CD14-positive monocyte (primary cell): ENCODE measurements at regions not wholly inside any gene's neighbourhood (a gene's known extent, or its start where the extent isn't known, plus 50 kb on each side); places are given as distances from the start of the nearest gene placed in this dataset.

Experiments used
- DNase-seq, 3 donors: peaks; one replicate each; pipeline ENCODE4 v3.0.0-alpha.2; 2011 to 2022
- H2AFZ ChIP-seq: 2 replicates; pipeline ENCODE4 v1.6.0; 2012; ENCODE audit warnings: mild to moderate bottlenecking, low read depth, low read length, inconsistent platforms; ENCODE audit not compliant: insufficient read depth, poor library complexity, severe bottlenecking
- H3K27ac ChIP-seq, 2 donors: 1 replicate in 1 of 2; 2 replicates in 1 of 2; pipeline ENCODE4 v1.5.1; 2012 to 2013; ENCODE audit warnings: low read length in 2 of 2, control low read depth in 1 of 2, inconsistent platforms in 1 of 2, low read depth in 1 of 2, mild to moderate bottlenecking in 1 of 2
- H3K27me3 ChIP-seq, 2 donors: one replicate each; pipeline versions ENCODE4 v1.6.0 to v1.6.1; 2011 to 2013; ENCODE audit warnings: low read length in 2 of 2; ENCODE audit not compliant: control insufficient read depth in 2 of 2, insufficient read depth in 2 of 2
- H3K36me3 ChIP-seq, 2 donors: replicated peaks in 1 of 2; 1 replicate in 1 of 2; 2 replicates in 1 of 2; pipeline versions ENCODE4 v1.5.1 to v1.6.1; 2012 to 2013; ENCODE audit warnings: low read length in 2 of 2, control low read depth in 1 of 2, inconsistent platforms in 1 of 2, mild to moderate bottlenecking in 1 of 2; ENCODE audit not compliant: insufficient read depth in 2 of 2, control insufficient read depth in 1 of 2
- H3K4me1 ChIP-seq, 2 donors: 1 replicate in 1 of 2; 2 replicates in 1 of 2; pipeline versions ENCODE4 v1.5.1 to v1.6.1; 2012 to 2013; ENCODE audit warnings: low read length in 2 of 2, control low read depth in 1 of 2, inconsistent platforms in 1 of 2, mild to moderate bottlenecking in 1 of 2, moderate library complexity in 1 of 2; ENCODE audit not compliant: insufficient read depth in 2 of 2, control insufficient read depth in 1 of 2
- H3K4me2 ChIP-seq: replicated peaks from 2 replicates; pipeline ENCODE3; 2012; ENCODE audit warnings: low read length, moderate library complexity, mild to moderate bottlenecking; ENCODE audit not compliant: poor library complexity, severe bottlenecking; ENCODE audit errors: extremely low read depth
- H3K4me3 ChIP-seq, 3 experiments: fragments of 200-600 bp in 1 of 3; sonication (generic) in 1 of 3; replicated peaks in 1 of 3; 1 replicate in 2 of 3; 2 replicates in 1 of 3; pipeline ENCODE4 v1.5.1; 2011 to 2013; ENCODE audit warnings: low read length in 3 of 3, mild to moderate bottlenecking in 3 of 3, control low read depth in 2 of 3, low read depth in 2 of 3, inconsistent platforms in 1 of 3, moderate library complexity in 1 of 3
- H3K79me2 ChIP-seq: 2 replicates; pipeline ENCODE4 v1.6.0; 2012; ENCODE audit warnings: mild to moderate bottlenecking, control low read depth, inconsistent platforms, low read length, moderate library complexity; ENCODE audit not compliant: insufficient read depth
- H3K9ac ChIP-seq: 2 replicates; pipeline ENCODE4 v1.6.0; 2017; ENCODE audit warnings: low read length, mild to moderate bottlenecking; ENCODE audit not compliant: insufficient read depth, poor library complexity, severe bottlenecking
- H3K9me3 ChIP-seq, 2 donors: replicated peaks in 1 of 2; 1 replicate in 1 of 2; 2 replicates in 1 of 2; pipeline versions ENCODE4 v1.5.1 to v1.6.1; 2012 to 2013; ENCODE audit warnings: low read length in 2 of 2, control low read depth in 1 of 2; ENCODE audit not compliant: control insufficient read depth in 1 of 2, insufficient read depth in 1 of 2
- H4K20me1 ChIP-seq: 2 replicates; pipeline ENCODE4 v1.6.0; 2012; ENCODE audit warnings: mild to moderate bottlenecking, low read length, control low read depth, moderate library complexity; ENCODE audit not compliant: insufficient read depth
- H3K27ac Mint-ChIP-seq, 7 donors: one replicate each; pipeline ENCODE4 v1.8.0; 2020; ENCODE audit warnings: mild to moderate bottlenecking in 7 of 7, mixed read lengths in 7 of 7, moderate library complexity in 6 of 7, inconsistent platforms in 2 of 7
- H3K27me3 Mint-ChIP-seq, 3 donors: one replicate each; pipeline ENCODE4 v1.8.0; 2021 to 2022; ENCODE audit warnings: low read depth in 3 of 3, mild to moderate bottlenecking in 3 of 3, mixed read lengths in 3 of 3, moderate library complexity in 3 of 3, inconsistent platforms in 1 of 3
- H3K36me3 Mint-ChIP-seq, 2 donors: one replicate each; pipeline ENCODE4 v1.8.0; 2020; ENCODE audit warnings: mixed read lengths in 2 of 2, inconsistent platforms in 1 of 2, mild to moderate bottlenecking in 1 of 2
- H3K4me1 Mint-ChIP-seq: one replicate; pipeline ENCODE4 v1.8.0; 2020; ENCODE audit warnings: mild to moderate bottlenecking, mixed read lengths
- H3K4me3 Mint-ChIP-seq, 2 donors: one replicate each; pipeline ENCODE4 v1.8.0; 2020; ENCODE audit warnings: mild to moderate bottlenecking in 2 of 2, mixed read lengths in 2 of 2, moderate library complexity in 1 of 2
- H3K9me3 Mint-ChIP-seq, 7 donors: one replicate each; pipeline ENCODE4 v1.8.0; 2020 to 2022; ENCODE audit warnings: mixed read lengths in 7 of 7, mild to moderate bottlenecking in 6 of 7, moderate library complexity in 6 of 7, inconsistent platforms in 2 of 7
- CTCF ChIP-seq: fragments of 200-600 bp; IDR thresholded peaks from one replicate; pipeline ENCODE4 v1.8.0; 2022; ENCODE audit warnings: antibody characterized with exemption, mild to moderate bottlenecking
- WGBS: methylation state at CpG from one replicate; pipeline ENCODE4 v1.1.5; 2013; ENCODE audit warnings: missing lambda C conversion rate; ENCODE audit not compliant: insufficient coverage; 5-methylcytosine and 5-hydroxymethylcytosine counted together
- intact Hi-C, 2 donors: fragments of 100-400 bp; cut with micrococcal nuclease; formaldehyde crosslinking; loops; one replicate each; pipeline versions ENCODE4 v1.15.0 to v1.15.1; 2023

GRCh38 chr22:34886812-34887211 is 179.1 kb upstream of the ISX start:
- Histone ChIP-seq H3K4me2 (no peak overlapping the region), H2AFZ (no peak overlapping the region), H3K4me1 (no peaks in the 10 kb centered on the region), H4K20me1 (no peaks in the 10 kb centered on the region), H3K79me2 (no peaks in the 10 kb centered on the region), H3K27ac (no peak overlapping the region), H3K36me3 (no peaks in the 10 kb centered on the region), H3K9ac (no peak overlapping the region), H3K27me3 (no peaks in the 10 kb centered on the region), H3K4me3 (no peak overlapping the region), H3K9me3 (peaks cover 14 to 31% of the 10 kb centered on the region in 2 donors)
- no peak for DNase-seq
- H3K27me3 Mint-ChIP-seq: peaks cover 0 to 2% (median 1%) of the 10 kb centered on the region in 3 donors
- TF ChIP-seq CTCF: no peak
- no CpG with 5 or more reads among the region's 1 CpG for WGBS
- H3K27ac Mint-ChIP-seq: no peak overlapping the region
- no peaks in the 10 kb centered on the region for H3K36me3 Mint-ChIP-seq
- peaks cover 12 to 27% (median 20%) of the 10 kb centered on the region in 7 donors for H3K9me3 Mint-ChIP-seq
- H3K4me3 Mint-ChIP-seq: no peak overlapping the region
- intact Hi-C loops: no loop called here
- H3K4me1 Mint-ChIP-seq: no peaks in the 10 kb centered on the region

- Mint-ChIP-seq H3K9me3 (peaks cover 4 to 26% (median 9%) of the 10 kb centered on the region in 7 donors), H3K4me3 (no peak overlapping the region), H3K4me1 (no peaks in the 10 kb centered on the region), H3K27ac (no peak overlapping the region), H3K27me3 (peaks cover 0 to 2% (median 0%) of the 10 kb centered on the region in 3 donors), H3K36me3 (no peaks in the 10 kb centered on the region)
- Histone ChIP-seq H3K36me3 (no peaks in the 10 kb centered on the region), H3K27me3 (no peaks in the 10 kb centered on the region), H4K20me1 (no peaks in the 10 kb centered on the region), H3K27ac (no peak overlapping the region), H3K4me1 (no peaks in the 10 kb centered on the region), H3K79me2 (no peaks in the 10 kb centered on the region), H3K4me2 (no peak overlapping the region), H3K9me3 (peaks cover 3 to 13% of the 10 kb centered on the region in 2 donors), H2AFZ (no peak overlapping the region), H3K9ac (no peak overlapping the region), H3K4me3 (no peak overlapping the region)
- no CpG with 5 or more reads among the region's 1 CpG for WGBS
- no peak for DNase-seq
- no peak for TF ChIP-seq CTCF
- intact Hi-C loops: no loop called here
These were observed 168.8 kb upstream of the ISX start for GRCh38 chr22:34897126-34897525.
